IMR-90 (cell line): ENCODE measurements at regions not wholly inside any gene's neighbourhood (a gene's known extent, or its start where the extent isn't known, plus 50 kb on each side); places are given as distances from the start of the nearest gene placed in this dataset.

Source experiments
- ATAC-seq: fragments of 200-7000 bp; cut with Tn5 transposase; 2 replicates; pipeline ENCODE4 v1.9.1; 2020; ENCODE audit warnings: low read depth, mild to moderate bottlenecking, moderate library complexity
- BruUV-seq: library from RNA; stranded (reverse); fragments of 400-500 nt; replicated peaks from 2 replicates; lab custom pipeline; 2021; lab: Mats Ljungman, UMichigan
- CTCF ChIA-PET: fragments of 300-600 bp; formaldehyde crosslinking; extraction: SDS; loops from one replicate; lab custom pipeline; 2021; ENCODE audit warnings: antibody characterized with exemption; lab: Yijun Ruan, JAX
- POLR2A ChIA-PET: fragments of 300-600 bp; sonication (Branson Sonifier 250); formaldehyde crosslinking; loops from one replicate; lab custom pipeline; 2022; ENCODE audit warnings: antibody characterized with exemption; ENCODE audit not compliant: unreplicated experiment; lab: Charles Lee
- DNase-seq: peaks from one replicate; pipeline ENCODE4 v3.0.0; 2013
- H2AFZ ChIP-seq: replicated peaks from 2 replicates; pipeline ENCODE3; 2013; ENCODE audit warnings: low read length, mild to moderate bottlenecking; ENCODE audit not compliant: poor library complexity
- H2AK5ac ChIP-seq: 2 replicates; pipeline ENCODE4 v1.6.1; 2013; ENCODE audit warnings: low read depth, low read length, inconsistent platforms
- H2AK9ac ChIP-seq: replicated peaks from 2 replicates; pipeline ENCODE3; 2013; ENCODE audit warnings: mild to moderate bottlenecking, low read depth, low read length, moderate library complexity; ENCODE audit not compliant: poor library complexity
- H2BK120ac ChIP-seq: 2 replicates; pipeline ENCODE4 v1.6.1; 2013; ENCODE audit warnings: low read depth, low read length, inconsistent platforms
- H2BK15ac ChIP-seq: 3 replicates; pipeline ENCODE4 v1.6.1; 2013; ENCODE audit warnings: low read depth, low read length, inconsistent platforms
- H2BK20ac ChIP-seq: 2 replicates; pipeline ENCODE4 v1.6.1; 2013; ENCODE audit warnings: low read depth, mild to moderate bottlenecking, inconsistent platforms, low read length, moderate library complexity
- H2BK5ac ChIP-seq: 2 replicates; pipeline ENCODE4 v1.6.1; 2013; ENCODE audit warnings: mild to moderate bottlenecking, low read depth, low read length, inconsistent platforms; ENCODE audit not compliant: poor library complexity, severe bottlenecking
- H3K14ac ChIP-seq: replicated peaks from 2 replicates; pipeline ENCODE4 v1.6.1; 2013; ENCODE audit warnings: low read depth, low read length, inconsistent platforms
- H3K18ac ChIP-seq: 2 replicates; pipeline ENCODE4 v1.6.1; 2013; ENCODE audit warnings: low read depth, low read length, control low read depth
- H3K23ac ChIP-seq: 2 replicates; pipeline ENCODE4 v1.6.1; 2013; ENCODE audit warnings: low read depth, low read length, inconsistent platforms
- H3K27ac ChIP-seq: 2 replicates; pipeline ENCODE4 v1.5.1; 2013; ENCODE audit warnings: mild to moderate bottlenecking, control low read depth, low read length; ENCODE audit not compliant: insufficient read depth
- H3K27me3 ChIP-seq: 2 replicates; pipeline ENCODE4 v1.6.1; 2013; ENCODE audit warnings: low read length; ENCODE audit not compliant: control insufficient read depth, insufficient read depth
- H3K36me3 ChIP-seq: 2 replicates; pipeline ENCODE4 v1.6.1; 2013; ENCODE audit warnings: low read length, mixed read lengths; ENCODE audit not compliant: control insufficient read depth, insufficient read depth
- H3K4ac ChIP-seq: 2 replicates; pipeline ENCODE4 v1.6.1; 2013; ENCODE audit warnings: low read depth, low read length, inconsistent platforms
- H3K4me1 ChIP-seq: 2 replicates; pipeline ENCODE4 v1.6.1; 2013; ENCODE audit warnings: low read length, mixed read lengths; ENCODE audit not compliant: control insufficient read depth, insufficient read depth
- H3K4me2 ChIP-seq: 2 replicates; pipeline ENCODE4 v1.6.1; 2013; ENCODE audit warnings: low read depth, mild to moderate bottlenecking, control low read depth, low read length, moderate library complexity
- H3K4me3 ChIP-seq: 2 replicates; pipeline ENCODE4 v1.5.1; 2013; ENCODE audit warnings: low read depth, mild to moderate bottlenecking, control low read depth, low read length, moderate library complexity; ENCODE audit not compliant: insufficient read depth
- H3K56ac ChIP-seq: 2 replicates; pipeline ENCODE4 v1.6.1; 2013; ENCODE audit warnings: low read length, inconsistent platforms; ENCODE audit not compliant: insufficient read depth; ENCODE audit errors: extremely low read depth
- H3K79me1 ChIP-seq, 2 experiments: 2 replicates each; pipeline ENCODE4 v1.6.1; 2013; ENCODE audit warnings: low read length in 2 of 2, inconsistent platforms in 1 of 2, low read depth in 1 of 2
- H3K9ac ChIP-seq: 2 replicates; pipeline ENCODE4 v1.6.1; 2013; ENCODE audit warnings: low read depth, low read length, control low read depth
- H3K9me1 ChIP-seq: 2 replicates; pipeline ENCODE4 v1.6.1; 2013; ENCODE audit warnings: low read length, inconsistent platforms; ENCODE audit not compliant: insufficient read depth
- H3K9me3 ChIP-seq: 2 replicates; pipeline ENCODE4 v1.6.1; 2013; ENCODE audit warnings: low read length; ENCODE audit not compliant: control insufficient read depth, insufficient read depth
- H4K20me1 ChIP-seq: 2 replicates; pipeline ENCODE4 v1.6.1; 2013; ENCODE audit warnings: low read length, inconsistent platforms; ENCODE audit not compliant: insufficient read depth
- H4K5ac ChIP-seq: 2 replicates; pipeline ENCODE4 v1.6.1; 2013; ENCODE audit warnings: mild to moderate bottlenecking, low read depth, low read length, control low read depth
- H4K8ac ChIP-seq, 2 experiments: 2 replicates each; pipeline ENCODE4 v1.6.1; 2013; ENCODE audit warnings: low read depth in 2 of 2, low read length in 2 of 2, control low read depth in 1 of 2, inconsistent platforms in 1 of 2
- H4K91ac ChIP-seq: 2 replicates; pipeline ENCODE4 v1.6.1; 2013; ENCODE audit warnings: low read depth, low read length, inconsistent platforms; ENCODE audit not compliant: insufficient read depth
- BHLHE40 ChIP-seq: fragments of 150-350 bp; IDR thresholded peaks from 2 replicates; pipeline ENCODE4 v1.6.1; 2016; ENCODE audit warnings: mild to moderate bottlenecking, low read depth, low read length
- CEBPB ChIP-seq: IDR thresholded peaks from 2 replicates; pipeline ENCODE4 v1.6.1; 2012; ENCODE audit warnings: low read depth, low read length, improper control_type of control experiment
- CHD1 ChIP-seq: IDR thresholded peaks from 2 replicates; pipeline ENCODE4 v1.6.1; 2012; ENCODE audit warnings: low read depth, low read length, improper control_type of control experiment
- CTCF ChIP-seq: conservative IDR thresholded peaks from 2 replicates; pipeline ENCODE4 v1.5.1; 2012; ENCODE audit warnings: mild to moderate bottlenecking, low read depth, low read length, improper control_type of control experiment
- FOS ChIP-seq: fragments of 150-350 bp; IDR thresholded peaks from 2 replicates; pipeline ENCODE4 v1.6.1; 2016; ENCODE audit warnings: low read depth, low read length
- MXI1 ChIP-seq: IDR thresholded peaks from 2 replicates; pipeline ENCODE4 v1.6.1; 2012; ENCODE audit warnings: low read depth, mild to moderate bottlenecking, low read length, moderate library complexity, borderline replicate concordance
- RAD21 ChIP-seq: IDR thresholded peaks from 2 replicates; pipeline ENCODE4 v1.6.1; 2012; ENCODE audit warnings: low read length, improper control_type of control experiment
- dilution Hi-C: fragments of 300-500 bp; cut with HindIII; formaldehyde crosslinking; loops from one replicate; pipeline ENCODE4 v1.14.3; 2018; ENCODE audit warnings: low sequenced_read_pairs; ENCODE audit not compliant: unreplicated experiment
- in situ Hi-C: fragments of 300-500 bp; cut with MboI; formaldehyde crosslinking; loops from 3 replicates; pipeline ENCODE4 v1.14.3; 2019; ENCODE audit warnings: low sequenced_read_pairs, inconsistent platforms, mixed read lengths
- intact Hi-C: fragments of 100-400 bp; cut with micrococcal nuclease; formaldehyde crosslinking; loops from 2 replicates; pipeline ENCODE4 v1.10.0; 2022

DNA sequence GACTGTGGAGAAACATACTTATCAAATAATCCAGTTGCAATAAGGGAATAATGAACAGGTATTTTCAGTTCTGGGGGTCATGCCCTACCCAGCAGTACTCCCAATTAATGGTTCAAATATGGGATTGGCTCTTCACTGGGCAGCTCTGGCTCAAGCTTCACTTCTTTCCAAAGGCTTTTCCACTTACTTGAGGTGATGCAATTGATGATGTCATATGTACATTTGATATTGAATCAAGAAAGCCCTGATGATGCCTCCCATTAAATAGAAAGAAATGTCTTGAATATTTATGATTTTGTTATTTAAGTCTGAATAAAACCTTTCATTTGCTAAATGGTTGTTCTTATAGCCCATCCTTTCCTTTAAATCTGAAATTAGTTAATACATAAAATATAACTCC is 789.9 kb downstream of the USP25 start:
- no peaks in the 10 kb centered on the region for H3K9me3 ChIP-seq
- H2AK5ac ChIP-seq, result no peak overlapping the region
- dilution Hi-C loops (no loop called here), in situ Hi-C loops (no loop called here), intact Hi-C loops (loop anchor here (5.0 kb wide), 2 partner anchors 528 to 748 kb away; no protein-coding TSS in a partner anchor)
- POLR2A ChIA-PET, result no interaction called here
- H2BK120ac ChIP-seq, result no peak overlapping the region
- no peak overlapping the region for H3K4ac ChIP-seq
- H3K23ac ChIP-seq, result no peak overlapping the region
- H3K18ac ChIP-seq, result no peak overlapping the region
- H4K8ac ChIP-seq, result no peak overlapping the region
- TF ChIP-seq MXI1, result no peak
- TF ChIP-seq RAD21, result no peak
- TF ChIP-seq FOS, result no peak
- no peak for TF ChIP-seq CHD1
- TF ChIP-seq CEBPB, result no peak
- TF ChIP-seq BHLHE40, result no peak
- TF ChIP-seq CTCF, result no peak
- no peaks in the 10 kb centered on the region for H3K79me1 ChIP-seq
- H4K91ac ChIP-seq, result no peak overlapping the region
- no peaks in the 10 kb centered on the region for H3K36me3 ChIP-seq
- DNase-seq (no peak), ATAC-seq (no peak)
- no peak overlapping the region for H3K56ac ChIP-seq
- H3K9me1 ChIP-seq, result no peaks in the 10 kb centered on the region
- no peak overlapping the region for H2BK20ac ChIP-seq
- no peaks in the 10 kb centered on the region for H3K4me1 ChIP-seq
- H3K4me2 ChIP-seq, result no peak overlapping the region
- no peaks in the 10 kb centered on the region for H4K20me1 ChIP-seq
- no peak overlapping the region for H3K14ac ChIP-seq
- no peak overlapping the region for H2AK9ac ChIP-seq
- no peaks in the 10 kb centered on the region for H3K27me3 ChIP-seq
- H3K9ac ChIP-seq, result no peak overlapping the region
- no peak overlapping the region for H2BK15ac ChIP-seq
- H2BK5ac ChIP-seq, result no peak overlapping the region
- H2AFZ ChIP-seq, result no peak overlapping the region
- CTCF ChIA-PET, result no interaction called here
- H4K5ac ChIP-seq, result no peak overlapping the region
- H3K27ac ChIP-seq, result no peak overlapping the region
- no peak overlapping the region for H3K4me3 ChIP-seq
- BruUV-seq, result no TSS peak
